ENCODE measurements at regions not wholly inside any gene's neighbourhood (a gene's known extent, or its start where the extent isn't known, plus 50 kb on each side); places are given as distances from the start of the nearest gene placed in this dataset.

- no peak for TF ChIP-seq POLR2AphosphoS5 (IDR thresholded peaks at IDR 0.05)
- TF ChIP-seq, protein P1, sequence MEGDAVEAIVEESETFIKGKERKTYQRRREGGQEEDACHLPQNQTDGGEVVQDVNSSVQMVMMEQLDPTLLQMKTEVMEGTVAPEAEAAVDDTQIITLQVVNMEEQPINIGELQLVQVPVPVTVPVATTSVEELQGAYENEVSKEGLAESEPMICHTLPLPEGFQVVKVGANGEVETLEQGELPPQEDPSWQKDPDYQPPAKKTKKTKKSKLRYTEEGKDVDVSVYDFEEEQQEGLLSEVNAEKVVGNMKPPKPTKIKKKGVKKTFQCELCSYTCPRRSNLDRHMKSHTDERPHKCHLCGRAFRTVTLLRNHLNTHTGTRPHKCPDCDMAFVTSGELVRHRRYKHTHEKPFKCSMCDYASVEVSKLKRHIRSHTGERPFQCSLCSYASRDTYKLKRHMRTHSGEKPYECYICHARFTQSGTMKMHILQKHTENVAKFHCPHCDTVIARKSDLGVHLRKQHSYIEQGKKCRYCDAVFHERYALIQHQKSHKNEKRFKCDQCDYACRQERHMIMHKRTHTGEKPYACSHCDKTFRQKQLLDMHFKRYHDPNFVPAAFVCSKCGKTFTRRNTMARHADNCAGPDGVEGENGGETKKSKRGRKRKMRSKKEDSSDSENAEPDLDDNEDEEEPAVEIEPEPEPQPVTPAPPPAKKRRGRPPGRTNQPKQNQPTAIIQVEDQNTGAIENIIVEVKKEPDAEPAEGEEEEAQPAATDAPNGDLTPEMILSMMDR (IDR thresholded peaks at IDR 0.05): no peak
- no peak for TF ChIP-seq POLR2A (IDR thresholded peaks at IDR 0.05)
- no peak for TF ChIP-seq EP300 (IDR thresholded peaks at IDR 0.05)
- H3K27me3 ChIP-seq: no peaks in the 10 kb centered on the region
- H3K9me3 ChIP-seq: peaks cover 0 to 3% (median 0%) of the 10 kb centered on the region in 4 donors
- ATAC-seq (ENCODE audit: low FRiP score in 2 of 2): no peak
- 57 to 60% methylated on average over 1 of the region's 1 CpG for WGBS, 2 donors
- no peak overlapping the region for H3K4me3 ChIP-seq
- no peak for DNase-seq
- no peak overlapping the region for H3K27ac ChIP-seq
- no peaks in the 10 kb centered on the region for H3K4me1 ChIP-seq
- H3K36me3 ChIP-seq: no peaks in the 10 kb centered on the region
Measured at GRCh38 chr2:80786584-80786983, 482.0 kb upstream of the LRRTM1 start.

GRCh38 chr2:80778704-80779103, 474.2 kb upstream of the LRRTM1 start:
- H3K36me3 ChIP-seq: no peaks in the 10 kb centered on the region

GRCh38 chr2:80748592-80748991, 444.0 kb upstream of the LRRTM1 start:
- Histone ChIP-seq H3K9me3 (no peaks in the 10 kb centered on the region), H3K4me1 (no peaks in the 10 kb centered on the region), H3K27ac (no peak overlapping the region), H3K4me3 (no peak overlapping the region), H3K27me3 (no peaks in the 10 kb centered on the region), H3K36me3 (no peaks in the 10 kb centered on the region)
- no peak for DNase-seq
- ATAC-seq (ENCODE audit: low FRiP score in 2 of 2): no peak
- TF ChIP-seq EP300 (IDR thresholded peaks at IDR 0.05): no peak
- TF ChIP-seq, protein P1 (IDR thresholded peaks at IDR 0.05): no peak
- TF ChIP-seq POLR2A (IDR thresholded peaks at IDR 0.05): no peak
- no peak for TF ChIP-seq POLR2AphosphoS5 (IDR thresholded peaks at IDR 0.05)

More at GRCh38 chr2:80778704-80779103, 474.2 kb upstream of the LRRTM1 start:
- Histone ChIP-seq H3K27ac (no peak overlapping the region), H3K4me3 (no peak overlapping the region), H3K4me1 (no peaks in the 10 kb centered on the region), H3K27me3 (no peaks in the 10 kb centered on the region), H3K9me3 (peaks cover 0 to 3% (median 0%) of the 10 kb centered on the region in 4 donors)
- ATAC-seq (ENCODE audit: low FRiP score in 2 of 2) (no peak), DNase-seq (no peak)
- TF ChIP-seq POLR2AphosphoS5 (IDR thresholded peaks at IDR 0.05) (no peak), POLR2A (IDR thresholded peaks at IDR 0.05) (no peak), EP300 (IDR thresholded peaks at IDR 0.05) (no peak)
- TF ChIP-seq, protein P1 (IDR thresholded peaks at IDR 0.05): no peak

GRCh38 chr2:80737047-80737446, 432.5 kb upstream of the LRRTM1 start:
- no peak for TF ChIP-seq EP300 (IDR thresholded peaks at IDR 0.05)
- TF ChIP-seq, protein P1 (IDR thresholded peaks at IDR 0.05): no peak
- no peak for TF ChIP-seq POLR2AphosphoS5 (IDR thresholded peaks at IDR 0.05)
- TF ChIP-seq POLR2A (IDR thresholded peaks at IDR 0.05): no peak
- no peak for DNase-seq
- Histone ChIP-seq H3K27ac (no peak overlapping the region), H3K4me3 (no peak overlapping the region), H3K27me3 (no peaks in the 10 kb centered on the region), H3K36me3 (no peaks in the 10 kb centered on the region), H3K4me1 (no peaks in the 10 kb centered on the region), H3K9me3 (peaks cover 0 to 16% (median 4%) of the 10 kb centered on the region in 4 donors)
- ATAC-seq (ENCODE audit: low FRiP score in 2 of 2): no peak
- 89 to 97% methylated on average over 3 of the region's 3 CpGs for WGBS, 2 donors

DNA sequence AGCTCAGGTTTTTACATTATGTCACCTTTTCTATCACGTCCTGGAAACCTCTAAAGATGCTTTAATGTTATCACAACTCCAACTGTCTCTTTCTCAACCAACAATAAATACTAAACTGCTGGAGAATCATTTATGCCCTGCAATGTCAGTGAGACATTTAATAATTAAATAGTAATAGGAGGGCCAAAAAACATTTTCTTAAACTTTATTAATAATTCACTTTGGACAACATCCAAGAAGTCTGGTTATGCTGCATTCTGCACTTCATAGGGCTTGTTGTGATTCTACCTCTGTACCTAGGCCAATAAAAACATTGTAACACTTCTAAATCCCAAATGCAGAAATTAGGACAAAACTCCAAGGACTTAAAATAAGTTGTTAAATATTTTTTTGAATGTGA, 420.4 kb upstream of the LRRTM1 start:
- WGBS, 2 donors: 49 to 56% methylated on average over 1 of the region's 1 CpG
- TF ChIP-seq POLR2A (IDR thresholded peaks at IDR 0.05): no peak
- TF ChIP-seq, protein P1 (IDR thresholded peaks at IDR 0.05): no peak
- TF ChIP-seq EP300 (IDR thresholded peaks at IDR 0.05): no peak
- TF ChIP-seq POLR2AphosphoS5 (IDR thresholded peaks at IDR 0.05): no peak
- Histone ChIP-seq H3K9me3 (peaks cover 0 to 4% (median 0%) of the 10 kb centered on the region in 4 donors), H3K27me3 (no peaks in the 10 kb centered on the region), H3K4me3 (no peak overlapping the region), H3K36me3 (no peaks in the 10 kb centered on the region), H3K4me1 (no peaks in the 10 kb centered on the region), H3K27ac (no peak overlapping the region)
- ATAC-seq (ENCODE audit: low FRiP score in 2 of 2) (no peak), DNase-seq (no peak)

All from upper lobe of left lung (tissue), 6 donors.